Right cardiac atrium (tissue), 5 donors: ENCODE measurements at regions not wholly inside any gene's neighbourhood (a gene's known extent, or its start where the extent isn't known, plus 50 kb on each side); places are given as distances from the start of the nearest gene placed in this dataset.

ENCODE experiments used
- ATAC-seq, 2 donors: fragments of 200-7000 bp; cut with Tn5 transposase; one replicate each; pipeline versions ENCODE4 v1.8.0 to v1.9.1; 2020; ENCODE audit warnings: moderate library complexity in 2 of 2, mild to moderate bottlenecking in 1 of 2
- DNase-seq, 3 donors: peaks; one replicate each; pipeline ENCODE4 v3.0.0-alpha.2; 2020
- H3K27ac ChIP-seq: one replicate; pipeline ENCODE4 v1.5.1; 2013; ENCODE audit warnings: mild to moderate bottlenecking, low read length, control low read depth, moderate library complexity
- H3K27me3 ChIP-seq: one replicate; pipeline ENCODE4 v1.6.1; 2013; ENCODE audit not compliant: control insufficient read depth, insufficient read depth
- H3K4me1 ChIP-seq: one replicate; pipeline ENCODE4 v1.6.1; 2013; ENCODE audit warnings: low read length; ENCODE audit not compliant: control insufficient read depth, insufficient read depth
- H3K4me3 ChIP-seq: one replicate; pipeline ENCODE4 v1.5.1; 2013; ENCODE audit warnings: low read length, control low read depth
- H3K9me3 ChIP-seq: one replicate; pipeline ENCODE4 v1.6.1; 2013; ENCODE audit warnings: low read length; ENCODE audit not compliant: control insufficient read depth
- WGBS: extraction: QIAGEN DNeasy Blood & Tissue Kit; methylation state at CpG from one replicate; pipeline ENCODE4 v1.1.7; 2013; 5-methylcytosine and 5-hydroxymethylcytosine counted together
- intact Hi-C, 4 donors: fragments of 100-400 bp; cut with DNase I; formaldehyde crosslinking; loops; one replicate each; pipeline versions ENCODE4 v1.11.0 to v1.14.0; 2022 to 2023
- donor health status: healthy with polysubstance abuse.
- donor health status: DM: no; HTN: yes; CAD: no.
- donor health status: DM: no; HTN: no; CAD: no.
- donor health status: DM: no; HTN: yes; CAD: no; lungs with severe emphysema.
- donor health status: DM: yes; HTN: yes; CAD: no.

- DNase-seq = no peak
- 78% methylated on average over 4 of the region's 4 CpGs for WGBS
Measured at GRCh38 chr1:240695416-240695815, 83.5 kb upstream of the GREM2 start.

GRCh38 chr1:240693844-240694243 lies 81.9 kb upstream of the GREM2 start:
- WGBS = 68% methylated on average over 3 of the region's 3 CpGs
- Histone ChIP-seq H3K4me3 (no peak overlapping the region), H3K4me1 (no peaks in the 10 kb centered on the region), H3K9me3 (no peaks in the 10 kb centered on the region), H3K27ac (no peak overlapping the region), H3K27me3 (no peaks in the 10 kb centered on the region)
- DNase-seq (no peak), ATAC-seq (no peak)
- intact Hi-C loops = no loop called here

More at GRCh38 chr1:240695416-240695815, 83.5 kb upstream of the GREM2 start:
- Histone ChIP-seq H3K27ac (no peak overlapping the region), H3K27me3 (no peaks in the 10 kb centered on the region), H3K9me3 (no peaks in the 10 kb centered on the region), H3K4me1 (no peaks in the 10 kb centered on the region), H3K4me3 (no peak overlapping the region)
- intact Hi-C loops = no loop called here
- no peak for ATAC-seq

- Histone ChIP-seq H3K27ac (no peak overlapping the region), H3K4me3 (no peak overlapping the region), H3K4me1 (no peaks in the 10 kb centered on the region), H3K27me3 (no peaks in the 10 kb centered on the region), H3K9me3 (no peaks in the 10 kb centered on the region)
- intact Hi-C loops = no loop called here
- DNase-seq (no peak), ATAC-seq (no peak)
Measured at GRCh38 chr1:240693036-240693435, 81.1 kb upstream of the GREM2 start.

- no peaks in the 10 kb centered on the region for H3K9me3 ChIP-seq
- WGBS = 45% methylated on average over 12 of the region's 12 CpGs
- no peak for ATAC-seq
- no peaks in the 10 kb centered on the region for H3K27me3 ChIP-seq
- no peaks in the 10 kb centered on the region for H3K4me1 ChIP-seq
- H3K27ac ChIP-seq = no peak overlapping the region
- no peak overlapping the region for H3K4me3 ChIP-seq
- DNase-seq = peak in 1 of 3 donors; percentile 11
- intact Hi-C loops = no loop called here
Measured at GRCh38 chr1:240691909-240692705, 80.2 kb upstream of the GREM2 start.

- intact Hi-C loops = no loop called here
- whole genome bisulfite sequencing = 45% methylated on average over 5 of the region's 5 CpGs
- Histone ChIP-seq H3K27ac (no peak overlapping the region), H3K9me3 (no peaks in the 10 kb centered on the region), H3K27me3 (no peaks in the 10 kb centered on the region), H3K4me1 (no peaks in the 10 kb centered on the region), H3K4me3 (no peak overlapping the region)
- ATAC-seq (no peak), DNase-seq (no peak)
Measured at GRCh38 chr1:240691501-240691900, 79.5 kb upstream of the GREM2 start.

- Histone ChIP-seq H3K4me1 (no peaks in the 10 kb centered on the region), H3K27me3 (no peaks in the 10 kb centered on the region), H3K4me3 (no peak overlapping the region), H3K27ac (no peak overlapping the region), H3K9me3 (no peaks in the 10 kb centered on the region)
- intact Hi-C loops = no loop called here
- WGBS = 48% methylated on average over 4 of the region's 4 CpGs
- DNase-seq = no peak
- no peak for ATAC-seq
Measured at GRCh38 chr1:240687820-240688219, 75.9 kb upstream of the GREM2 start.

- ATAC-seq (no peak), DNase-seq (no peak)
- H3K4me1 ChIP-seq = no peaks in the 10 kb centered on the region
- no peaks in the 10 kb centered on the region for H3K9me3 ChIP-seq
- no peak overlapping the region for H3K4me3 ChIP-seq
- intact Hi-C loops = no loop called here
- no peaks in the 10 kb centered on the region for H3K27me3 ChIP-seq
- 79% methylated on average over 9 of the region's 9 CpGs for WGBS
- H3K27ac ChIP-seq = no peak overlapping the region
Measured at GRCh38 chr1:240683576-240683975, 71.6 kb upstream of the GREM2 start.

- no peaks in the 10 kb centered on the region for H3K27me3 ChIP-seq
- H3K27ac ChIP-seq = no peak overlapping the region
- intact Hi-C loops = no loop called here
- 81% methylated on average over 10 of the region's 10 CpGs for WGBS
- no peak overlapping the region for H3K4me3 ChIP-seq
- H3K9me3 ChIP-seq = no peaks in the 10 kb centered on the region
- ATAC-seq (no peak), DNase-seq (no peak)
- H3K4me1 ChIP-seq = no peaks in the 10 kb centered on the region
Measured at GRCh38 chr1:240682859-240683242, 70.9 kb upstream of the GREM2 start.

- H3K27me3 ChIP-seq = no peaks in the 10 kb centered on the region
- H3K4me1 ChIP-seq = no peaks in the 10 kb centered on the region
- no peak for DNase-seq
- H3K9me3 ChIP-seq = no peaks in the 10 kb centered on the region
- intact Hi-C loops = no loop called here
- H3K4me3 ChIP-seq = no peak overlapping the region
- no peak for ATAC-seq
- WGBS = 49% methylated on average over 6 of the region's 6 CpGs
- H3K27ac ChIP-seq = no peak overlapping the region
Measured at GRCh38 chr1:240682166-240682858, 70.4 kb upstream of the GREM2 start.

GRCh38 chr1:240672132-240672811 lies 60.3 kb upstream of the GREM2 start:
- 51% methylated on average over 2 of the region's 2 CpGs for WGBS
- no peak for ATAC-seq
- no peaks in the 10 kb centered on the region for H3K9me3 ChIP-seq
- H3K27me3 ChIP-seq = no peaks in the 10 kb centered on the region
- no peak overlapping the region for H3K27ac ChIP-seq
- no peaks in the 10 kb centered on the region for H3K4me1 ChIP-seq
- no peak for DNase-seq
- intact Hi-C loops = no loop called here
- no peak overlapping the region for H3K4me3 ChIP-seq

GRCh38 chr1:240667351-240667750 lies 55.4 kb upstream of the GREM2 start:
- H3K4me3 ChIP-seq = no peak overlapping the region
- no peaks in the 10 kb centered on the region for H3K9me3 ChIP-seq
- H3K27me3 ChIP-seq = no peaks in the 10 kb centered on the region
- H3K4me1 ChIP-seq = no peaks in the 10 kb centered on the region
- no peak overlapping the region for H3K27ac ChIP-seq
- intact Hi-C loops = no loop called here
- ATAC-seq (no peak), DNase-seq (no peak)
- 61% methylated on average over 3 of the region's 3 CpGs for WGBS
